Activated T-helper 17 cell treated with anti-CD3 and anti-CD28 coated beads, Interleukin-2, amount 50 U/mL, for 72 hours (primary cell): ENCODE measurements at regions not wholly inside any gene's neighbourhood (a gene's known extent, or its start where the extent isn't known, plus 50 kb on each side); places are given as distances from the start of the nearest gene placed in this dataset.

Source experiments
- ATAC-seq: fragments of 150-1000 bp; cut with Tn5 transposase; replicated peaks from 2 replicates; pipeline ENCODE4 v1.10.0; 2021; ENCODE audit warnings: mild to moderate bottlenecking, moderate library complexity
- H3K27ac Mint-ChIP-seq: one replicate; pipeline ENCODE4 v1.8.0; 2022; ENCODE audit warnings: mixed read lengths
- H3K27me3 Mint-ChIP-seq: one replicate; pipeline ENCODE4 v1.8.0; 2022; ENCODE audit warnings: mixed read lengths
- H3K36me3 Mint-ChIP-seq: one replicate; pipeline ENCODE4 v1.8.0; 2022; ENCODE audit warnings: low read depth, mild to moderate bottlenecking, mixed read lengths
- H3K4me1 Mint-ChIP-seq: one replicate; pipeline ENCODE4 v1.8.0; 2022; ENCODE audit warnings: mixed read lengths
- H3K4me3 Mint-ChIP-seq: one replicate; pipeline ENCODE4 v1.8.0; 2022; ENCODE audit warnings: mild to moderate bottlenecking, mixed read lengths
- H3K9me3 Mint-ChIP-seq: one replicate; pipeline ENCODE4 v1.8.0; 2022; ENCODE audit warnings: mixed read lengths

DNA sequence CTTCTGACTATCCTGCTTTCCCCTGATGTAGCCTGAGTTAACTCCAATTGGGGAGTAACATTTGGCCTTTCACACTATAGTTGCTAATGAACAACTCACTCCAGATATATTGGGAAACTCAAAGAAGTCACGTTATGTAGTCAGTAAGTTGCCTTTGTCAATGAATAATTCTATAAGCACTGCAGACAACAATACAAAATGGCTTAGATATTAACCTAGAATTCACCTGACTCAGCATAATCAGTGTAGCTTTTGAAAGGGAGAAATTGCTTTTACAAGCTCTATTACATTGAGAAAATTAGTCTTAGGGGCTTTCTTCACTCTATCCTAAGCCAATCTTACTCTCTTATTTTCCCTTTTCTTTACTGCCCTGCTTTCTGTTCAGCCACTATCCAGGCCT lies 303.5 kb upstream of the NR5A2 start:
- Mint-ChIP-seq H3K4me1 (no peaks in the 10 kb centered on the region), H3K9me3 (no peaks in the 10 kb centered on the region), H3K27me3 (peaks cover 22% of the 10 kb centered on the region), H3K27ac (no peak overlapping the region), H3K4me3 (no peak overlapping the region), H3K36me3 (no peaks in the 10 kb centered on the region)
- ATAC-seq, result no peak

DNA sequence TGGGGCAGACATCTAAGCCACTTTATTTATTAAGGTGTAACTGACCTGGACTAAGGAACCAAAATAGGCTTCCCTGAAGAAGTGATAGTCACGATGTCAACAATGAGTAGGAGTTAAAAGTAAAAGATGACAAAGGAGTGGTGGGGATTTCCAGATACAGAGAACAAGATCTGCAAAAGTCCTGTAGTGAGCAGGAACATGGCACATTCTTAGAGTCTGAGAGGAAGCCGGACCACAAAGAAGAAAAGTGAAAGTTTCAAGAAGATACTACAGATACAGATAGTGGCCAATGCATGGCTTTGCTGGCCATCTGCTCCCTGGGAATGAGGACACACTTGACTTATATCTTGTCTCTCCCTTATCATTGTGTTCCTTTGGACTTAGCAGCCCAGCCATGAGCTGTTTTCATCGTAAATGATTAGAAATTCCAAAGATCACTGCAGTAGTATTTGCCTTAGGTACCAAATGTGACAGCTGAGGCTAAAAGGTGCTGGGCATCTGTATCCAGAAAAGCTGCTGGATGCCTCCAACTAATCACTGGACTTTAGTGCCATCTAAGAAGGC lies 302.4 kb upstream of the NR5A2 start:
- Mint-ChIP-seq H3K9me3 (no peaks in the 10 kb centered on the region), H3K27me3 (peaks cover 22% of the 10 kb centered on the region), H3K4me1 (no peaks in the 10 kb centered on the region), H3K4me3 (no peak overlapping the region), H3K36me3 (no peaks in the 10 kb centered on the region), H3K27ac (no peak overlapping the region)
- peak; percentile 59 for ATAC-seq

- Mint-ChIP-seq H3K9me3 (no peaks in the 10 kb centered on the region), H3K27ac (no peak overlapping the region), H3K27me3 (peaks cover 23% of the 10 kb centered on the region), H3K36me3 (no peaks in the 10 kb centered on the region), H3K4me3 (no peak overlapping the region), H3K4me1 (no peaks in the 10 kb centered on the region)
- no peak for ATAC-seq
These were observed 299.8 kb upstream of the NR5A2 start for GRCh38 chr1:199727682-199728081.

GRCh38 chr1:199728345-199728744 lies 299.2 kb upstream of the NR5A2 start:
- ATAC-seq, result no peak
- Mint-ChIP-seq H3K27me3 (peaks cover 23% of the 10 kb centered on the region), H3K4me1 (no peaks in the 10 kb centered on the region), H3K36me3 (no peaks in the 10 kb centered on the region), H3K27ac (no peak overlapping the region), H3K4me3 (no peak overlapping the region), H3K9me3 (no peaks in the 10 kb centered on the region)

- Mint-ChIP-seq H3K36me3 (no peaks in the 10 kb centered on the region), H3K9me3 (no peaks in the 10 kb centered on the region), H3K4me3 (no peak overlapping the region), H3K27me3 (peaks cover 4% of the 10 kb centered on the region), H3K4me1 (no peaks in the 10 kb centered on the region), H3K27ac (no peak overlapping the region)
- ATAC-seq, result no peak
These were observed 294.4 kb upstream of the NR5A2 start for GRCh38 chr1:199733125-199733524.

- peaks cover 4% of the 10 kb centered on the region for H3K27me3 Mint-ChIP-seq
- no peak for ATAC-seq
- H3K4me3 Mint-ChIP-seq, result no peak overlapping the region
- H3K27ac Mint-ChIP-seq, result no peak overlapping the region
- no peaks in the 10 kb centered on the region for H3K4me1 Mint-ChIP-seq
- H3K9me3 Mint-ChIP-seq, result no peaks in the 10 kb centered on the region
- H3K36me3 Mint-ChIP-seq, result no peaks in the 10 kb centered on the region
These were observed 293.3 kb upstream of the NR5A2 start for GRCh38 chr1:199734186-199734585.

- Mint-ChIP-seq H3K4me1 (no peaks in the 10 kb centered on the region), H3K36me3 (no peaks in the 10 kb centered on the region), H3K4me3 (no peak overlapping the region), H3K27me3 (peaks cover 9% of the 10 kb centered on the region), H3K27ac (no peak overlapping the region), H3K9me3 (no peaks in the 10 kb centered on the region)
- ATAC-seq, result no peak
These were observed 291.9 kb upstream of the NR5A2 start for GRCh38 chr1:199735660-199736059.

GRCh38 chr1:199736646-199737045 lies 290.9 kb upstream of the NR5A2 start:
- no peak for ATAC-seq
- H3K9me3 Mint-ChIP-seq, result no peaks in the 10 kb centered on the region
- H3K4me1 Mint-ChIP-seq, result no peaks in the 10 kb centered on the region
- H3K27ac Mint-ChIP-seq, result no peak overlapping the region
- H3K27me3 Mint-ChIP-seq, result peaks cover 5% of the 10 kb centered on the region
- H3K36me3 Mint-ChIP-seq, result no peaks in the 10 kb centered on the region
- H3K4me3 Mint-ChIP-seq, result no peak overlapping the region

GRCh38 chr1:199741586-199741985 lies 285.9 kb upstream of the NR5A2 start:
- no peaks in the 10 kb centered on the region for H3K4me1 Mint-ChIP-seq
- H3K9me3 Mint-ChIP-seq, result no peaks in the 10 kb centered on the region
- no peak overlapping the region for H3K27ac Mint-ChIP-seq
- no peak for ATAC-seq
- H3K4me3 Mint-ChIP-seq, result no peak overlapping the region
- no peaks in the 10 kb centered on the region for H3K36me3 Mint-ChIP-seq
- peaks cover 15% of the 10 kb centered on the region for H3K27me3 Mint-ChIP-seq

GRCh38 chr1:199742547-199742946 lies 285.0 kb upstream of the NR5A2 start:
- Mint-ChIP-seq H3K4me3 (no peak overlapping the region), H3K4me1 (no peaks in the 10 kb centered on the region), H3K9me3 (no peaks in the 10 kb centered on the region), H3K27me3 (peaks cover 15% of the 10 kb centered on the region), H3K36me3 (no peaks in the 10 kb centered on the region), H3K27ac (no peak overlapping the region)
- ATAC-seq, result peak; percentile 60

GRCh38 chr1:199743227-199743626 lies 284.3 kb upstream of the NR5A2 start:
- ATAC-seq, result peak; percentile 46
- no peaks in the 10 kb centered on the region for H3K4me1 Mint-ChIP-seq
- no peak overlapping the region for H3K27ac Mint-ChIP-seq
- H3K27me3 Mint-ChIP-seq, result peaks cover 15% of the 10 kb centered on the region
- no peaks in the 10 kb centered on the region for H3K9me3 Mint-ChIP-seq
- no peak overlapping the region for H3K4me3 Mint-ChIP-seq
- H3K36me3 Mint-ChIP-seq, result no peaks in the 10 kb centered on the region

- ATAC-seq, result no peak
- H3K36me3 Mint-ChIP-seq, result no peaks in the 10 kb centered on the region
- no peaks in the 10 kb centered on the region for H3K4me1 Mint-ChIP-seq
- peaks cover 15% of the 10 kb centered on the region for H3K27me3 Mint-ChIP-seq
- no peak overlapping the region for H3K4me3 Mint-ChIP-seq
- H3K9me3 Mint-ChIP-seq, result no peaks in the 10 kb centered on the region
- no peak overlapping the region for H3K27ac Mint-ChIP-seq
These were observed 280.7 kb upstream of the NR5A2 start for GRCh38 chr1:199746666-199747384.

DNA sequence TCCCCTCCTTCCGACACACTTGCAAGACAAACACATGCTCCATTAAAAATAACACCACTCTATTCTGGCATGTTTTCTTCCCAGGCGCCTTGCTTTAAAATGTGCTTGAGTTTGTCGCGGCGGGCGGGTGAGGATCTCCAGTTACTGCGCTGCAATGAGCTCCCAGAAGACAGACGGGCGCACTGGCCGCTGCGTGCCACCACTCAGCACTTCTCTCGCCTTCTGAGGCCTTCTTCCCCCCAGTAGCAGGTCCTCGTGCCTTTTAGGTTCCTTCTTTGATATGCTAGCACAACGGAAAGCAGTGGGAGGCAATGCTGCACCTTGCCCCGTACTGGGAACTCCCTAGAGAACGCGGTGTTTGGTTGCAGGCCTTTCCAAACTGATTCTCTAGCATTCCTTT lies 279.5 kb upstream of the NR5A2 start:
- Mint-ChIP-seq H3K27ac (no peak overlapping the region), H3K36me3 (no peaks in the 10 kb centered on the region), H3K27me3 (peaks cover 18% of the 10 kb centered on the region), H3K4me1 (no peaks in the 10 kb centered on the region), H3K4me3 (no peak overlapping the region), H3K9me3 (no peaks in the 10 kb centered on the region)
- ATAC-seq, result no peak

GRCh38 chr1:199751506-199751905 lies 276.0 kb upstream of the NR5A2 start:
- H3K9me3 Mint-ChIP-seq, result no peaks in the 10 kb centered on the region
- peaks cover 20% of the 10 kb centered on the region for H3K27me3 Mint-ChIP-seq
- no peaks in the 10 kb centered on the region for H3K4me1 Mint-ChIP-seq
- ATAC-seq, result no peak
- H3K4me3 Mint-ChIP-seq, result no peak overlapping the region
- no peak overlapping the region for H3K27ac Mint-ChIP-seq
- no peaks in the 10 kb centered on the region for H3K36me3 Mint-ChIP-seq

GRCh38 chr1:199751962-199752687 lies 275.4 kb upstream of the NR5A2 start:
- Mint-ChIP-seq H3K9me3 (no peaks in the 10 kb centered on the region), H3K27me3 (peaks cover 25% of the 10 kb centered on the region), H3K4me1 (no peaks in the 10 kb centered on the region), H3K36me3 (no peaks in the 10 kb centered on the region), H3K4me3 (no peak overlapping the region), H3K27ac (no peak overlapping the region)
- no peak for ATAC-seq
